ENCODE measurements at regions not wholly inside any gene's neighbourhood (a gene's known extent, or its start where the extent isn't known, plus 50 kb on each side); places are given as distances from the start of the nearest gene placed in this dataset.
"Not testable (repeated sequence)": the region's sequence is repeated elsewhere in the genome, so short reads cannot be mapped to it uniquely, and the experiment has no call there.

DNA sequence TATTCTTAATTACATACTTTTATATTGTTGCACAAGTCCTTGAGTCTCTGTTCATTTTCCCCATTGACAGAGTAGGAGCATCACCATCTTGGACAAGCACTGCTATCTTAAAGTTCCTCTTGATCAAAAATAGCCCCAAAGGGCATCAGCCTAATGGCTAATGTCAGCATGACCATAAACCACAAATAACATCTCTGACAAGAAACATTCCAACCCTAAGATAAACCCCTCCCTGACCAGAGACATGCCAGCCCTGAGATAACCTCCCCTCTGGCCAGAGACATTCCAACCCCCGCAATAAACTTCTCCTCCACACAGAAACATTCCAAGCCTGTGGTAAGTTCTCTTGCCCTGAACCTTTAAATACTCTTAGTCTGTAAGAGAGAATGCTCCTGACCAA lies 293.7 kb downstream of the ANXA1 start:
- TF ChIP-seq, protein P1, sequence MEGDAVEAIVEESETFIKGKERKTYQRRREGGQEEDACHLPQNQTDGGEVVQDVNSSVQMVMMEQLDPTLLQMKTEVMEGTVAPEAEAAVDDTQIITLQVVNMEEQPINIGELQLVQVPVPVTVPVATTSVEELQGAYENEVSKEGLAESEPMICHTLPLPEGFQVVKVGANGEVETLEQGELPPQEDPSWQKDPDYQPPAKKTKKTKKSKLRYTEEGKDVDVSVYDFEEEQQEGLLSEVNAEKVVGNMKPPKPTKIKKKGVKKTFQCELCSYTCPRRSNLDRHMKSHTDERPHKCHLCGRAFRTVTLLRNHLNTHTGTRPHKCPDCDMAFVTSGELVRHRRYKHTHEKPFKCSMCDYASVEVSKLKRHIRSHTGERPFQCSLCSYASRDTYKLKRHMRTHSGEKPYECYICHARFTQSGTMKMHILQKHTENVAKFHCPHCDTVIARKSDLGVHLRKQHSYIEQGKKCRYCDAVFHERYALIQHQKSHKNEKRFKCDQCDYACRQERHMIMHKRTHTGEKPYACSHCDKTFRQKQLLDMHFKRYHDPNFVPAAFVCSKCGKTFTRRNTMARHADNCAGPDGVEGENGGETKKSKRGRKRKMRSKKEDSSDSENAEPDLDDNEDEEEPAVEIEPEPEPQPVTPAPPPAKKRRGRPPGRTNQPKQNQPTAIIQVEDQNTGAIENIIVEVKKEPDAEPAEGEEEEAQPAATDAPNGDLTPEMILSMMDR (conservative IDR thresholded peaks at IDR 0.05), result not testable (repeated sequence)
- not testable (repeated sequence) for TF ChIP-seq EZH2 (IDR thresholded peaks at IDR 0.05; ENCODE audit: low read depth)

Measured in PC-9 (cell line).